ENCODE measurements at regions not wholly inside any gene's neighbourhood (a gene's known extent, or its start where the extent isn't known, plus 50 kb on each side); places are given as distances from the start of the nearest gene placed in this dataset.

DNA sequence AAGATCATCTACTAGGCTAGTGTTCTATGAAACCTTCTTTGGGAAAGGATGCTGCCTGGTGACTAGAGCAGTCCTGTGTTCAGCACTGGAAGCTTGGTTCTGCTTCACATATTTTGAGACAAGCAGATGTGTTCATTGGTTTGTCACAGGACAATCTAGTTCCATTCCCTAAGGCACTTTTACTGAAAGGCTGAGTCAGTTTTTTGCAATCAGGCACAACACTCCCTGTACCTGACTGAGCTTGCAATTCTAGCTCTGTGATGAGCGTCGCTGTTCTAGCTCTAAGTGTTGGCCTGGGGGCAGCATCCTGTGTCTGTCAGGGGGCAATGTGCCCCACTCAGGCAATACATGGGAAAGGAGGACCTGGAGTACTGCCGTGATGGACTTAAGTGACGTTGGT is 144.4 kb downstream of the CAND1 start:
- TF ChIP-seq POLR2A (IDR thresholded peaks at IDR 0.05; ENCODE audit: low read length) (no peak), GATA1 (IDR thresholded peaks at IDR 0.05; ENCODE audit: low read depth, low read length) (no peak)

Measured in erythroblast (primary cell).